IPS DF 19.7 (cell line): ENCODE measurements at regions not wholly inside any gene's neighbourhood (a gene's known extent, or its start where the extent isn't known, plus 50 kb on each side); places are given as distances from the start of the nearest gene placed in this dataset.

ENCODE experiments used
- DNase-seq: peaks from one replicate; pipeline ENCODE4 v3.0.0-alpha.2; 2013; ENCODE audit warnings: low read depth, low spot score

DNA sequence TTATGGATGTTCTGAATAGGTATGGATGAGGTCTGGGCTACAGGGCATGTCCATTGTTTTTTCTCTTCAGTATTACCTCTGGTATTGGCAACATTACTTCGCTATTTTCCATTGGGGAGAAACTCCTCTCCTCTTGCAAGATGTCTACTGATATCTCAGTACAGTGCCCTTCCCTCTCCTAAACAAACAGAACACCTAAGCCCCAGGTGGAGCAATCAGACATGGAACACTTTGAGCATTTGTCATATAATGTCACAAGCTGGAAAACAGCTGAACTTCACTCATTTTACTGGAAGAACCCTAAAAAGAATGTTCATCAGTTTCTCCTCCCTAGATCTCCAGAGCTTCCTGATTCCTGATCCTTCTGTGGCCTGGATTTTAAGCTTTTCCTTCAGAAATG, 339.8 kb downstream of the FRK start:
- no peak for DNase-seq

DNA sequence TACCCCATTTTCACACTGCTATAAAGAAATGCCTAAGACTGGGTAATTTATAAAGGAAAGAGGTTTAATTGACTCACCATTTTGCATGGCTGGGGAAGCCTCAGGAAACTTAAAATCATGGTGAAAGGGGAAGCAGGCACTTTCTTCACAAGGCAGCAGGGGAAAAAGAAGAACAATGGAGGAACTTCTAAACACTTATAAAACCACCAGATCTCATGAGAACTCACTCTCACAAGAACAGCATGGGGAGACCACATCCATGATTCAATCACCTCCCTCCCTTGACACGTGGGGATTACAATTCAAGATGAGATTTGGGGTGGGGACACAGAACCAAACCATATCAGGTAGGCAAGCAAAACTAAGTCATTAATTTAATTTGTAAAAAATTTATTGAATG, 343.2 kb downstream of the FRK start:
- no peak for DNase-seq

DNA sequence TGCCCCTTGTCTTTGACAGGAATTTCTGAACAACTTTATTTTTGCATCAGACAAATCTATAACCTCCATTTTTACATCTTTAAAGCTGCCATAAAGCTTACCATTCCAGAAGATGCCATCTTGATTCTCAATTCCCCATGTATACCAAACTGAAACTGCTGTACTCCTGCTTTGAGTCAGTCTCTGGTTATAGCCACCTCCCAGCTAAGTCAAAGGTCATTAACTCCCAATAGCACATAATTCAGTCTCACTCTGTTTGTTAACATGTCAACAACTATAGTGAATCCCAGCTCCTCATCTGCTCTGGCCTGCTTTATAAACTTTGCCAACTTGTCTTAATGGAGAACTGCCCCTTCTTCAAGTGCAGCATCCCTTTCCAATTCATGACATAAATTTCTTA, 343.6 kb downstream of the FRK start:
- DNase-seq: no peak

DNA sequence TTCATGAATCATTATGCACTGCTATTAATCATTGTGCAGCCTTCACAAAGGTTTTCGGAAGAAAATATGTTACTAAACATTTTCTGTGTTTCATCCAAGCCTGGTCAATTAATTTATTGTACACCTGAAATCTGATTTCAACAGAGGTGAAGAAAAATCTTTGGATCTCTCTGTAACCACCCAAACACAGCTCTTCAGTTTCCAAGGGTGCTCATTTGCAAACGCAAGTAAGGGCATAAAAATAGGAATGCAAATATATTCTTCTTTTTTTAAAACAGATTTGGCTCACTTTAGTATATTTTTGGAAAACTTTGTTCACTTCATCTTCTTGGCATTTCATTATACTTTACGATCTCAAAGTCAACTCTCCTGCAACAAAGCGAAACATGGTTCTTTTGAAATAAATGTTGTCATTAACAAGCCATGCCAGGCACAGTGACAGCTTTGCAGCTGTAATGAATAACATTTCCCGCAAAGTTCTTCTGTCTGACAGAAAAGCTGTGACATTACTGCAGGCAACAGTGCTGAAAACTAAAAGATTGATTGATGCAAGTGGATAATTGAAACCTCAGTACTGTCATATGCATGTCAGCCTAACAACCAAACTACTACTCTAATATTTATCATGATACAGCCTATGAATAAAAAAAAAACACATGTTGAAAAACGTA, 348.3 kb downstream of the FRK start:
- DNase-seq: no peak

DNA sequence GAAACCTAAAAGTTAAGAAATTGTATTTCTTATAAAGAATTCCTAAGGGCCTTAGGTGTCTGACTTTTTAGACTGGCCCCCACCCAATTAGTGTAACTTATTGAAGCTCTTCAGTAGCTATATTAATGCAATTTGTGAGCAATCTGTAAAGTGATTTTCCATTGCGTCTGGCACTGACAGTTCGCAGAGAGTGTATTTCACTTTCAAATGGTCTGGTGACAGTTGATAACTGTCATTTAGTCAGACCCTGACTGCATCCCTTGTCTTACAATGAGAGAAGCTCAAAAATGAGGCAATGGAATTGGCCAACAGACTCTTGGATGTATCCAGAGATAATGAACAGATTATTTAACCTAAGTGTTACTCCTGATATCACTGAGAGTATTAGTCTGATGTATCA, 351.8 kb downstream of the FRK start:
- no peak for DNase-seq

DNA sequence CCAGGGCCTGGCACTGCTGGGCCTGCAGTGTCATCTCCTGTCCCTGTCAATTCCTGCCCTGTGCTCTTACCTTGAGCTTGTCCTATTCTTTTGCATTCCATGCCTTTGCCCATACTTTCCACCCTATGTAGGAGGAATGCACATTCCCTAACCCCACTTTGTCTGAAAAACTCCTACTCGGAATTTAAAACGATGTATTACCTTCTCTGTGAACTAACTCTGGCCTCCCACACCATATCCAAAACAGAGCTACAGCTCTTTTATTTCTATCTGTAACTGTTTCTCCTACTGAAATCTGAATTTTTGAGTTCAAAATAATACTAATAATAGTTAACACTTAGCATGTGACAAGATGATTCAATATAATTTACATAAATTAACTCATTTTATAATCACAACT, 353.7 kb downstream of the FRK start:
- no peak for DNase-seq

DNA sequence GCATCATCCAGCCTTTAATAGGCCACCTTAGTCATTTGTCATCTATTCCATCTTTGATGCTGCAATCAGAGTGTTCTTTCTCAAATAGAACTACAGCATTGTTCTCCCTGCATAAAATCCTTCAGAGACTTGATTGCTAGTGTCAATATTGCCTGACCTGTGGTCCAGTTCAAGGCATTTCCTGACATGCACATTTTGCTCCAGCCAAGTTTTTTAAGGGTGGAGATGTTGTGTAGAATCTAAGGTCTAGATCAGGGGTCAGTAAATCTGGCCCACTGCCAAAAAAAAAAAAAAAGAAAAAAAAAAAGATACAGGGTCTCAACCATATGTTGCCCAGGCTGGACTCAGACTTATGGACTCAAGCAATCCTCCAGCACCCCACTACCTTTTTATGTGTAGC, 354.4 kb downstream of the FRK start:
- DNase-seq: no peak

DNA sequence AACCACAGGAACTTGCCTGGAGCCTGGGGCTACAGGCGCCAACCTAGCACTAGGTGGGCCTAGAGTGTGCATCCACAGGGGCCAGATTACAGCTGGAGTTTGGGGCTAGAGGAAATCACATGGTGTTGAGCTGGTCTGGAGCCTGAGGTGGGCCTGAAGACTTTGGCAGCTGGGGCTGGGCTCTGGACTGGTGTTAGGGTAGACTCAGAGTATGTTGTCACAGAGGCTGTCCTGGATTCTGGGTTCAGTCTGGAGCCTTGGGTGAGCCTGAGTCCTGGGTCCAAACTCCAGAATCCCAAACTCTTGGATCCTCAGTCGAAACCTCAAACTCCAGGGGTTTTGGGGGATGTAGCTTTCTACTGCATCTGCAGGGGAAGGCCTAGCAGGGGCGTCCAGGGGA, 356.7 kb downstream of the FRK start:
- no peak for DNase-seq

DNA sequence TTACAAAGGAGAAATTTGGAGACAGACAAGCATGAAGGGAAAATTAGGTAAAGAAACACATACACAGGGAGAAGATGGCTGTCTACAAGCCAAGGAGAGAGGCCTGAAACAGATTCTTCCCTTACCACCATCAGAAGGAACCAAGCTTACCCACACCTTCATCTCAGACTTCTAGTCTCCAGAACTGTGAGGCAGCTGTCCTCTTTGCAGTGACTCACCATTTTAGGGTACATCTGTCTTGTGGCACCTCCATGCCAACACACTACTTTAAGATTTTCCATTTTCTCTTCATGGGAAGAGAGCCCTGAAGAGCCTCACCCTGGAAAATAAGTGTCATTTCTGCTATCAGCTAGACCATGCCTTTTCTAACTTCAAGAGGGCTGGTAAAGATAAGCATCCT, 369.3 kb downstream of the FRK start:
- no peak for DNase-seq

DNA sequence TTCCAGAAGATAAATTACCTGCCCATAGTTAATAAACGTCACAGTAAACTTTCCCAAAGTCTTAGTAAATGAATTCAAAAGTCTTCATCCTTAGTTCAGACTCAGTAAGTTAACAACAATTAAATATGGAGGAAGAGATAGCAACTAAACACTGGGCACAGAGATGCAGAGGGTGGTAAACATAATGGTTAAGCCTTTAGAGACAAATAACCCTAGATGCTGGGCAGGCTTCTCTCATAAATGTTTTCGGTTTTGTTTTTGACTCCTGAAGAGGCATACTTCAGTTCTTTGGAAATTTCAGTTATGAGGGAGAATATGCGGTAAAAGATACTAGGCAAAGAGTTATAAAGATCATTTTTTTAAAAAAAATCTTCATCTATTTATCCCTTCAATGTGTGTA, 369.8 kb downstream of the FRK start:
- DNase-seq: no peak

DNA sequence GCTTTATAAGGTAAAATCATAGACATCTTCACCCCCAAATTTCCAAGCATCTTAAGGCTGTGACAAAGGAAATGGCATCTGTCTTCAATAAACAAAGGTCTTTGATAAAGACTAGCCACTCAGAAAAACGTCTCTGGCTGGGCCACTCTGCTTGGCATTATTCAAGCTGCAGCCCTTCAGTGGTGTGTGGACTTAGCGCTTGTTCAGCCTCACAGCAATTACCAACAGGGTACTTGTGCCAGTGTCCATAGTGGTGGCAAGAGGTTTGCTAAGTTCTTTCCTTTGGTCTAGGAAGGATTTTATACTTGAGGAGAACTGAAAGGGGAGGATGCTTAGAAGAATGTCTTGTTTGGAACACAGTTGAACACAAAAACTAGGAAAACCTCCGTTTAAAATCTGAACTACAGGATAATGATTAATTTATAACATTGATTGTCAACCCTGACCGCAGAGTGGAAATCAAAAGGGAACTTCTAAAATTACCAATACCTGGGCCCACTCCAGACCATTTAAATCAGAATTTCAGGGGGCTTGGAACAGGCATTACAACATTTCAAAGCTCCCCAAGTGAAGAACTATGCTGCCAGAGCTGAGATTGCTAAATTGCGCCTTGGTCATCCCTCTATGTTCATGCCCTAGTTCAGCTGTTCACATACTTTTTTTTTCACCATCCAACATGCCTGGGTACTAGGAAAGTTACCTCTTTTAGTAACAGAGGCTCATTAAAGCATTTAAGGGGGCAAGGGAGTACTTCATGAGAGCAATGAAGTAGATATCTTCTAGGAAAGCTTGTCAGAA, 378.5 kb downstream of the FRK start:
- no peak for DNase-seq

DNA sequence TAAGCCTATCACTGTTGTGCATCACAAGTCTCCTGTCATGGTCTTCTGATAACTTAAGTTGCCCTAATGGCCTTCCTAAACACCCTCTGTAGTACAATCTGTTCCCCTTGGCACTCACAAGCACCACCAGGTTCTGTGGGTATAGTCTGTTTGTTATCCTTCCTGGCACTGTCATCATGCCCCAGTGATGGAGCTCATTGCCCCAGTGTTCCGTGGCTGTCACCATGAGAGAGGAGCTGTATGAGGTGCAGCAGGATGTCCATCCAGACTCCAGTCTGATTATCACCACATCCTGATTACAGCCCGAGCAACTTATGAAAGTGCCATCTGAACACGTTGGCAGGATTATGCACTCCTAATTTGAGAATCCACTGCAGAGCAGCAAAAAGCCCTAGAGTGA, 380.1 kb downstream of the FRK start:
- no peak for DNase-seq

DNA sequence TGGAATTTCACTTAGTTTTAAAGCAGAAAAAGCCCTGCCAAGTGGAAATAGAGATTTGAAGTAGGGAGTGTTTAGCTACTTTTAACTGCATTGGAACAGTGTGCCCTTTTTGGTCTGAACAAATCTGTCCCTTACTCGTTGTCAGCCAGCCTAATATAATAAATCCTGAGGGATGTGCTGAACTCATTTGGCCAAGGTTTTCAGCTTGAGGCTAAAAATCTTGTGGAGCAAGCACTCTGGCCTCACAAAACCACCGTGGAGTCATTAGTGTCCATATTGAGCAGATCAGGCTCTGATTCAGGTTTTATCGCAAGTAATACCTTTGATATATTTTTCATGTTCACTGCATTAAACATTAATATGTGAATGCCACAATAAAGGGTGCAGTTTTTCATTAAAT, 383.5 kb downstream of the FRK start:
- DNase-seq: no peak

DNA sequence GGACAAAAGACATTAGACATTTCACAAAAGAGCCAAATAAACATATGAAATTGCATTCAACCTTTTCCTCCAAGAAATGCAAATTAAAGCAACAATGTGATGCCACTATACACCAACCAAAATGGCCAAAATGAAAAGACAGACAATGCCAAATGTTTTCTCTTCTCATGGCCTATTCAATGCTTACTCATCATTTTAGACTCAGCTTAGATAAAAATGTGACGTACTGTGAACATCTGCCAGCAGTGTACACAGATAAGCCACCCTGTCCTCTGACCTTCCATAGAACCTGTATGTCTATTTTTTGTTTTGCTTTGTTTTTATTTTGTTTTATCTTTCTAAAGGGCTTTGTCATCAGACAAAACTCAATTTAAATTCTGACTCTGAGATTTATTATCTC, 385.2 kb downstream of the FRK start:
- no peak for DNase-seq

DNA sequence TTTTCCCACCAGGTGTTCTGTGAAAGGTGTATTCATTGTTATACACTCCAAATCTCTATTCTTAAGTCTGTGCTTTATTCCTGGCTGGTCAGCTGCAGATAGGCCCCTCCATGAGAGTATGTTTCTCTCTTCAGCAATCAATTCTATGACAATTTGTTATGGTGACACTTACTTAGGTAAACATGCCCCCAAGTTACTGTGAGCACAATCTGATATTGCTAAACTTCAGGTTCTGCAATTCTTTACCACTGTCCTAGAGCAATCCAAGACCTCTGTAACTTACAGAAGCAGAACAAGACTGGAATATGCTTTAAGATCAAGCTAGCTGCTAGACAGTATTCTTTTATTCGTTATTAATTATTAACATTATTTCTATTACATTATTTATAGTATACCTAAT, 391.9 kb downstream of the FRK start:
- DNase-seq: no peak

DNA sequence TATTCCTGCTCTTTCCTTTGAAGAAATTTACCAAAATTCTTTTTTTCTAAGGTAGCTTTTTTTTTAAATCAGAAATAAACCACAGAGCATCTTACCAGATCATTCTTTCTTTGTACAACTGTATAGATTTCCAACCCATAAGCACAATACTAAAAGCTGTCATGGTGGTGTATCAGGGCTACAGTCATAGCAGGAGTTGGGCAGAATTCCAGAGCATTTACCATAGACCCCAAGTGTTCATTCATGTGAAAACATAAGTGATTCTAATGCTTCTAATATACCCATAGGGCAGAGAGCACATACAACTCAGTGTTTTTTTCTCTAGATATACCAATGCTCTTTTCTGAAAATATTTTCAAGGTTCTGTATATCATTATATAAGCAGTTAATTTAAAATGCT, 392.5 kb downstream of the FRK start:
- DNase-seq: no peak

DNA sequence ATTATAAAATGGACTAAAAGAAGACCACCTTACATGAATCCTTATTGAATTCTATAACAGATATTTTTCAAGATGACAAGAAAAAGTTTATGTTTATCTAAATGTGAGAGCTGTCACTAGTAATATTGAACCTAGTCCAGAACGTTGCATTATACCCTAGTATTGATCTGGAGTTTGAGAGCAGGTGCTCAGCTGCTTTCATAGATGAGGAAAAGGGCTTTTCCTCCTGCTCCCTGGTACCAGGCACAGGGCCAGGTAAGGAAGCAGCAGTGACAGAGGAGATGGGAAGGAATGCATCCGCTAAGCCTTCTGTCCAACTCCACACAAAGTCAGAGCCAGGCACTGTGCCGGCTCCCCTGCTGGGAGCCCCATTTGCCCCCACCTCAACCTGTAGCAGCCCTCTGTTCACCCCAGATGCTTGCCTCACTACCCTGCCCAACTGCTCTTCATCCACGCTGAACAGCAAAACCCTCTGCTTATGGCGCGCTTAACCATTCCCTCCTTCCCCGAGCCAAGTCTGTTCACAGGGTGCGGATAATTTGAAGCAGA, 393.1 kb downstream of the FRK start:
- no peak for DNase-seq

DNA sequence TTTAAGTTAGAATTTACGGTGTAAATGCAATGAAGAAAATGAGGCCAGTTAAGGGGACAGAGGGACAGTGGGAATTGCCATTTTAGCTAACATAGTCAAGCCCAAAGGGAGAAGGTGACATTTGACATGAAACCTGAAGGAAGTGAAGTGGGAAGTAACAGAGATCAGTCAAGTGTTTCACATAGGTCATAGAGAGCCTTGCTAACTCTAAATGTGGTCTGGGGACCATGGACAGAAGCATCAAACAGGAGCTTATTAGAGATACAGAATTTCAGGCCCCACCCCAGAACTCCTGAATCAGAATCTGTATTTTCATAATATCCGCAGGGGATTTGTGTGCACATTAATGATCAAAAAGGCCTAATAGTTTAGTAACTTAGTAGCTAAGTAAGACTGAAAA, 393.7 kb downstream of the FRK start:
- no peak for DNase-seq

DNA sequence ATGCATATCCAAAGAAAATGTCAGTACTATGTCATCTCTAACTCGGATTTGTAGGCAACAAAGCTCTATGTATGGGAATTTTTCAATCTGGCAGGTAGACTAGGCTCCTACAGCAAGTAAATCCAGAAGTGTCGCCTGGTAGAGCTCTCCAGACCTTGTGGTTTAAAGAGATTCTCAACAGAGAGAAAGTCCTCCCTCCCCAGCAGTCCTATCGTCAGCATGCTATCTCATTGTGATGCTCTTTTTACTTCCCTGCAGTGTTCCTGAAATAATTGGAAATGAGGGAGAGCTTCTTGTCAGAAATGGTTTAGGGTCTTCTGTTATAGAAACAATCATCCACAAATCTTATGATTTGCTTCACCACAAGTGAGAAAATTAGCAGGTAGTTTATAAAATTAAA, 395.4 kb downstream of the FRK start:
- no peak for DNase-seq

DNA sequence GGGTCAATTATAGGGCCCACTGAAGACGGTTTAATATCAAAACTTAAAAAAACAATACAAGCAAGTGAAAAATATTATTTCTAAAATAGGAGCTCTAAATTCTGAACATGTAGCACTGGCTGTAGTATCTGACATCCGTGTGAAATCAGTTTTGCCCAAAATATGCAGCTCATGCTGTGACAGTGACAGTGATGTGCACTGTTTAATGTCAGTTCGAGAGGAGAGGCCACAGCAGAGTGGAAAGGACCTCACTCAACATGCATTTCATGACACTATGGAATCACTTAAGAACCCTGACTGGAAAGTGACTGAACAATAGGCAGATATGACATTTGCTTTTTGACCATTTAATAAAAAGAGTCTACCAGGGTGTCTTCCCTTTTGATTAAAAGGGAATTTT, 397.0 kb downstream of the FRK start:
- no peak for DNase-seq

DNA sequence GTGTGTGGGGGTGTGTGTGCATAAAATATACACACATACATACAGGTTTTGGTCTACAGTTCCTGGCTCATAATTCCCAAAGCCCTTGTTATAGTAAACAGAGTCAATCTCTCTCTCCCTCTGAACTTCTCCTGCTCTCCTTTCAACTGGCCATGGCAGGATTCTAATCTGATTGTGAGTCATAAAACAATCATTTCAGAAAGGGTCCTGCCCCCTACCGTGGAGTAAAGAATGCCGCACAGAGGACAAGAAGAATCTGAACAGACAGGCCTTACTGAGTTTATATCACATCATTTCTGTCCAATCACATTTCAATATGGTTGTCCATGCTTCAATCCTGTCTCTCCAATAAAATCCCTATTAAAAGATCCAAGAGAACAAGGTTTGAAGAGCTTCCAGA, 416.9 kb downstream of the FRK start:
- DNase-seq: no peak

DNA sequence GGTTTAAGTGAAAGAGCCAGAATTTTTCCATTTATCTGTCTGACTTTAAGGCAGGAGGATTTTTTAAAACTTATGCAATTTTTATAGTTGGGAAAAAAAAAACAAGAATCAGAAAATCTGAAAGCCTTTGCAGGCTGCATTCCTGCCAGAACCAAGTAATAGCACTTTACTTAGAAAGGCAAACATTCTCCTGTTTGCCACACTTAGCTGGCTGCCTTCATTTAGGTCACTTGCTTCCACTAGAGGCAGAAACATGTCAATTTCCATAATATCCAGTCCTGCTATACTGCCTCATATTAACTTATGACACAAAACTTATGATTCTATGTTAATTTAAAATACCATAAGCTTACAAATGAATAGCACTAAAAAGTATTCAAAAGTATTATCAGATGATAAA, 425.8 kb downstream of the FRK start:
- DNase-seq: no peak

DNA sequence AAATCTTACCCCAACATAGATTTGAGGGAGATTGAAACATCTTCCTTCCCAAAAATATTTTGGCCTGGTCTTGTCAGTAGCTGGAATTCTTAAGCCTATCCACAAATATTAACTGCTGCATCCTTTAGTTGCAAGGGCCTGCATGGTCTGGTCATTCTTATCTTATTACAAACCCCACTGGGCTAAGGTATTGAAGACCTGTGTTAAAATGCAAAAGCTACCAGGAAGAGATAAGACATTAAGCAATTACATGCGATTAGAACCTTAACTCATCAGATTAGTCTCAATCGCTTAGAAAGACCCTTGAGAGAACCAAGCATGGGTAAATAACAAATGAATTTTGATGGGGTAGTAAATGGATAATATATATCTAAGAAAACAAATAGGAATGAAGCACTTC, 426.6 kb downstream of the FRK start:
- no peak for DNase-seq
